GM18909 (cell line): ENCODE measurements at regions not wholly inside any gene's neighbourhood (a gene's known extent, or its start where the extent isn't known, plus 50 kb on each side); places are given as distances from the start of the nearest gene placed in this dataset.

Experiments used
- ATAC-seq: cut with Tn5 transposase; IDR thresholded peaks from one replicate; pipeline ENCODE4 v1.9.1; 2021; ENCODE audit warnings: mild to moderate bottlenecking; ENCODE audit not compliant: unreplicated experiment, poor library complexity

GRCh38 chr10:111656066-111656465 is 527.5 kb downstream of the GPAM start:
- ATAC-seq: no peak

GRCh38 chr10:111677759-111678158 is 505.8 kb downstream of the GPAM start:
- ATAC-seq: no peak

GRCh38 chr10:111686796-111687195 is 496.8 kb downstream of the GPAM start:
- no peak for ATAC-seq

GRCh38 chr10:111698711-111699110 is 484.9 kb downstream of the GPAM start:
- no peak for ATAC-seq

- ATAC-seq: no peak
Measured at GRCh38 chr10:111703986-111704385, 479.6 kb downstream of the GPAM start.

- ATAC-seq: no peak
Measured at GRCh38 chr10:111705021-111705420, 478.5 kb downstream of the GPAM start.

- ATAC-seq: no peak
Measured at GRCh38 chr10:111706331-111706730, 477.2 kb downstream of the GPAM start.

GRCh38 chr10:111707076-111707475 is 476.5 kb downstream of the GPAM start:
- no peak for ATAC-seq

- no peak for ATAC-seq
Measured at GRCh38 chr10:111709603-111710002, 474.0 kb downstream of the GPAM start.

GRCh38 chr10:111716032-111716431 is 467.5 kb downstream of the GPAM start:
- no peak for ATAC-seq

- no peak for ATAC-seq
Measured at GRCh38 chr10:111724121-111724520, 459.4 kb downstream of the GPAM start.

GRCh38 chr10:111725050-111725449 is 458.5 kb downstream of the GPAM start:
- no peak for ATAC-seq

GRCh38 chr10:111732166-111732785 is 451.3 kb downstream of the GPAM start:
- no peak for ATAC-seq

- no peak for ATAC-seq
Measured at GRCh38 chr10:111739125-111739873, 444.3 kb downstream of the GPAM start.

- no peak for ATAC-seq
Measured at GRCh38 chr10:111739874-111740139, 443.8 kb downstream of the GPAM start.

GRCh38 chr10:111745982-111746381 is 437.6 kb downstream of the GPAM start:
- ATAC-seq: no peak

GRCh38 chr10:111747751-111748150 is 435.8 kb downstream of the GPAM start:
- no peak for ATAC-seq

- no peak for ATAC-seq
Measured at GRCh38 chr10:111748184-111748583, 435.4 kb downstream of the GPAM start.

GRCh38 chr10:111750165-111750849 is 433.3 kb downstream of the GPAM start:
- no peak for ATAC-seq

GRCh38 chr10:111756217-111757061 is 427.1 kb downstream of the GPAM start:
- peak; percentile 79 for ATAC-seq

GRCh38 chr10:111758593-111758992 is 425.0 kb downstream of the GPAM start:
- ATAC-seq: no peak
